Esophagus squamous epithelium (tissue), 5 donors: ENCODE measurements at regions not wholly inside any gene's neighbourhood (a gene's known extent, or its start where the extent isn't known, plus 50 kb on each side); places are given as distances from the start of the nearest gene placed in this dataset.

Experiments
- DNase-seq: peaks from one replicate; lab custom pipeline; 2025; lab: John Stamatoyannopoulos, UW
- H3K27ac ChIP-seq, 4 donors: fragments of 200-600 bp; sonication (generic); one replicate each; pipeline ENCODE4 v1.5.1; 2016 to 2019; ENCODE audit warnings: mild to moderate bottlenecking in 1 of 4
- H3K27me3 ChIP-seq, 4 donors: fragments of 200-600 bp; sonication (generic); 1 replicate in 3 of 4; 2 replicates in 1 of 4; pipeline versions ENCODE4 v1.5.1 to v1.6.0; 2017 to 2021; ENCODE audit warnings: antibody characterized with exemption in 1 of 4
- H3K36me3 ChIP-seq, 3 donors: fragments of 200-600 bp; sonication (generic); one replicate each; pipeline ENCODE4 v1.5.1; 2016 to 2019
- H3K4me1 ChIP-seq, 3 donors: fragments of 200-600 bp; sonication (generic); one replicate each; pipeline ENCODE4 v1.5.1; 2017 to 2019
- H3K4me3 ChIP-seq, 4 donors: fragments of 200-600 bp; sonication (generic); 1 replicate in 3 of 4; 2 replicates in 1 of 4; pipeline ENCODE4 v1.5.1; 2016 to 2019; ENCODE audit warnings: mild to moderate bottlenecking in 2 of 4, moderate library complexity in 1 of 4
- H3K9me3 ChIP-seq, 3 donors: fragments of 200-600 bp; sonication (generic); one replicate each; pipeline ENCODE4 v1.5.1; 2016 to 2019
- CTCF ChIP-seq, 6 experiments: fragments of 450-650 bp in 4 of 6; fragments of 200-600 bp in 2 of 6; sonication (generic) in 2 of 6; IDR thresholded peaks; one replicate each; pipeline ENCODE4 v1.5.1; 2016 to 2019; ENCODE audit warnings: antibody characterized with exemption in 6 of 6, mild to moderate bottlenecking in 4 of 6, moderate library complexity in 4 of 6
- POLR2A ChIP-seq, 4 donors: fragments of 450-650 bp; IDR thresholded peaks; one replicate each; pipeline ENCODE4 v1.6.1; 2017; ENCODE audit warnings: antibody characterized with exemption in 4 of 4, mild to moderate bottlenecking in 4 of 4, moderate library complexity in 3 of 4
- WGBS, 2 donors: methylation state at CpG; one replicate each; pipeline ENCODE4 v1.1.5; 2018; 5-methylcytosine and 5-hydroxymethylcytosine counted together
- intact Hi-C: fragments of 100-400 bp; cut with DNase I; formaldehyde crosslinking; loops from one replicate; pipeline ENCODE4 v1.15.0; 2022
- donor health status: DM: yes; HTN: yes; CAD: no.

GRCh38 chrX:109268340-109268739 lies 213.5 kb downstream of the GUCY2F start:
- no peak overlapping the region for H3K4me3 ChIP-seq
- no peak overlapping the region for H3K27ac ChIP-seq
- intact Hi-C loops, result no loop called here
- H3K4me1 ChIP-seq, result peaks cover 0 to 14% (median 0%) of the 10 kb centered on the region in 3 donors
- H3K36me3 ChIP-seq, result no peaks in the 10 kb centered on the region
- no peaks in the 10 kb centered on the region for H3K9me3 ChIP-seq
- DNase-seq, result no peak
- H3K27me3 ChIP-seq, result no peaks in the 10 kb centered on the region
- TF ChIP-seq POLR2A (IDR thresholded peaks at IDR 0.05) (no peak), CTCF (IDR thresholded peaks at IDR 0.05) (no peak)

GRCh38 chrX:109266034-109266433 lies 215.9 kb downstream of the GUCY2F start:
- intact Hi-C loops, result no loop called here
- Histone ChIP-seq H3K27ac (no peak overlapping the region), H3K4me1 (peaks cover 0 to 14% (median 0%) of the 10 kb centered on the region in 3 donors), H3K9me3 (no peaks in the 10 kb centered on the region), H3K36me3 (no peaks in the 10 kb centered on the region), H3K4me3 (no peak overlapping the region), H3K27me3 (no peaks in the 10 kb centered on the region)
- TF ChIP-seq POLR2A (IDR thresholded peaks at IDR 0.05) (no peak), CTCF (IDR thresholded peaks at IDR 0.05) (no peak)
- DNase-seq, result no peak

GRCh38 chrX:109264878-109265277 lies 217.0 kb downstream of the GUCY2F start:
- intact Hi-C loops, result no loop called here
- WGBS, 2 donors, result 83 to 100% methylated on average over 1 of the region's 1 CpG
- Histone ChIP-seq H3K4me3 (no peak overlapping the region), H3K27me3 (no peaks in the 10 kb centered on the region), H3K27ac (no peak overlapping the region), H3K36me3 (no peaks in the 10 kb centered on the region), H3K9me3 (no peaks in the 10 kb centered on the region), H3K4me1 (peaks cover 0 to 6% (median 0%) of the 10 kb centered on the region in 3 donors)
- TF ChIP-seq CTCF (IDR thresholded peaks at IDR 0.05), result no peak
- no peak for DNase-seq

GRCh38 chrX:109261279-109261678 lies 220.6 kb downstream of the GUCY2F start:
- Histone ChIP-seq H3K9me3 (no peaks in the 10 kb centered on the region), H3K27ac (no peak overlapping the region), H3K36me3 (no peaks in the 10 kb centered on the region), H3K4me3 (no peak overlapping the region), H3K27me3 (peaks cover 0 to 5% (median 0%) of the 10 kb centered on the region in 4 donors), H3K4me1 (no peaks in the 10 kb centered on the region)
- WGBS, 2 donors, result 39 to 44% methylated on average over 2 of the region's 2 CpGs
- intact Hi-C loops, result no loop called here
- no peak for DNase-seq
- no peak for TF ChIP-seq CTCF (IDR thresholded peaks at IDR 0.05)

GRCh38 chrX:109252789-109253188 lies 229.1 kb downstream of the GUCY2F start:
- H3K9me3 ChIP-seq, result peaks cover 0 to 5% (median 0%) of the 10 kb centered on the region in 3 donors
- no peak overlapping the region for H3K4me3 ChIP-seq
- TF ChIP-seq POLR2A (IDR thresholded peaks at IDR 0.05) (no peak), CTCF (IDR thresholded peaks at IDR 0.05) (no peak)
- no peak overlapping the region for H3K27ac ChIP-seq
- 72 to 77% methylated on average over 2 of the region's 2 CpGs for WGBS, 2 donors
- no peak for DNase-seq
- H3K27me3 ChIP-seq, result no peaks in the 10 kb centered on the region
- no peaks in the 10 kb centered on the region for H3K36me3 ChIP-seq
- intact Hi-C loops, result no loop called here
- no peaks in the 10 kb centered on the region for H3K4me1 ChIP-seq
